ENCODE measurements at regions not wholly inside any gene's neighbourhood (a gene's known extent, or its start where the extent isn't known, plus 50 kb on each side); places are given as distances from the start of the nearest gene placed in this dataset.
"Not testable (repeated sequence)": the region's sequence is repeated elsewhere in the genome, so short reads cannot be mapped to it uniquely, and the experiment has no call there.

DNA sequence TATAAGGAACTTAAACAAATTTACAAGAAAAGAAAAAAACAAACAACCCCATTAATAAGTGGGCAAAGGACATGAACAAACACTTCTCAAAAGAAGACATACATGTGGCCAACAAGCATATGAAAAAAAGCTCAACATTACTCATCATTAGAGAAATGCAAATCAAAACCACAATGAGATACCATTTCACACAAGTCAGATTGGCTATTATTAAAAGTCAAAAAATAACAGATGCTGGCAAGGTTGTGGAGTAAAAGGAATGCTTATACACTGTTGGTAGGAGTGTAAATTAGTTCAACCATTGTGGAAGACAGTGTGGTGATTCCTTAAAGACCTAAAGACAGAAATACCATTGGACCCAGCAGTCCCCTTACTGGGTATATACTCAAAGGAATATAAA lies 113.5 kb downstream of the SH2D1A start:
- TF ChIP-seq, protein P1, sequence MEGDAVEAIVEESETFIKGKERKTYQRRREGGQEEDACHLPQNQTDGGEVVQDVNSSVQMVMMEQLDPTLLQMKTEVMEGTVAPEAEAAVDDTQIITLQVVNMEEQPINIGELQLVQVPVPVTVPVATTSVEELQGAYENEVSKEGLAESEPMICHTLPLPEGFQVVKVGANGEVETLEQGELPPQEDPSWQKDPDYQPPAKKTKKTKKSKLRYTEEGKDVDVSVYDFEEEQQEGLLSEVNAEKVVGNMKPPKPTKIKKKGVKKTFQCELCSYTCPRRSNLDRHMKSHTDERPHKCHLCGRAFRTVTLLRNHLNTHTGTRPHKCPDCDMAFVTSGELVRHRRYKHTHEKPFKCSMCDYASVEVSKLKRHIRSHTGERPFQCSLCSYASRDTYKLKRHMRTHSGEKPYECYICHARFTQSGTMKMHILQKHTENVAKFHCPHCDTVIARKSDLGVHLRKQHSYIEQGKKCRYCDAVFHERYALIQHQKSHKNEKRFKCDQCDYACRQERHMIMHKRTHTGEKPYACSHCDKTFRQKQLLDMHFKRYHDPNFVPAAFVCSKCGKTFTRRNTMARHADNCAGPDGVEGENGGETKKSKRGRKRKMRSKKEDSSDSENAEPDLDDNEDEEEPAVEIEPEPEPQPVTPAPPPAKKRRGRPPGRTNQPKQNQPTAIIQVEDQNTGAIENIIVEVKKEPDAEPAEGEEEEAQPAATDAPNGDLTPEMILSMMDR (IDR thresholded peaks at IDR 0.05): not testable (repeated sequence)
- not testable (repeated sequence) for TF ChIP-seq POLR2A (IDR thresholded peaks at IDR 0.05)

All from right lobe of liver (tissue), 4 donors.